HCT116 (cell line): ENCODE measurements at regions not wholly inside any gene's neighbourhood (a gene's known extent, or its start where the extent isn't known, plus 50 kb on each side); places are given as distances from the start of the nearest gene placed in this dataset.

Experiments
- ATAC-seq: fragments of 200-7000 bp; cut with Tn5 transposase; 2 replicates; pipeline ENCODE4 v1.9.1; 2020; ENCODE audit warnings: mild to moderate bottlenecking, moderate library complexity
- BruUV-seq: library from RNA; stranded (reverse); fragments of 400-500 nt; replicated peaks from 2 replicates; lab custom pipeline; 2021; lab: Mats Ljungman, UMichigan
- CTCF ChIA-PET: fragments of 300-600 bp; sonication (Branson Sonifier 250); formaldehyde crosslinking; loops from one replicate; lab custom pipeline; 2021; ENCODE audit warnings: antibody characterized with exemption; lab: Charles Lee
- POLR2A ChIA-PET: fragments of 300-600, 350-600 bp; sonication (Branson Sonifier 250); formaldehyde crosslinking; loops from one replicate; lab custom pipeline; 2021; ENCODE audit warnings: antibody characterized with exemption; lab: Charles Lee
- RAD21 ChIA-PET, 2 experiments: fragments of 300-600 bp; sonication (Branson Sonifier 250); formaldehyde crosslinking; loops; one replicate each; lab custom pipeline; 2023; ENCODE audit warnings: low total read pairs in 2 of 2; ENCODE audit not compliant: uncharacterized antibody in 2 of 2, unreplicated experiment in 2 of 2, low non-redundant PET in 1 of 2; lab: Charles Lee
- DNase-seq: peaks from one replicate; pipeline ENCODE4 v3.0.0-alpha.2; 2010; ENCODE audit warnings: low read depth, low spot score
- H2AFZ ChIP-seq: fragments of 200-600 bp; shearing (Covaris generic), sonication (generic); 2 replicates; pipeline ENCODE4 v1.6.1; 2017; ENCODE audit warnings: low read depth, mixed run types, mixed read lengths, antibody characterized with exemption, low read length; ENCODE audit not compliant: poor library complexity, severe bottlenecking
- H3K27ac ChIP-seq: 2 replicates; pipeline ENCODE4 v1.5.1; 2012; ENCODE audit warnings: low read depth, low read length
- H3K27me3 ChIP-seq: fragments of 200-600 bp; sonication (generic); 2 replicates; pipeline ENCODE4 v1.6.1; 2016; ENCODE audit warnings: mixed run types, low read length, mixed read lengths; ENCODE audit not compliant: insufficient read depth
- H3K36me3 ChIP-seq, 2 experiments: fragments of 200-500 bp in 1 of 2; fragments of 200-600 bp in 1 of 2; sonication (Bioruptor generic) in 1 of 2; sonication (generic) in 1 of 2; 2 replicates each; pipeline versions ENCODE4 v1.5.1 to v1.6.1; 2014 to 2016; ENCODE audit warnings: low read length in 2 of 2, inconsistent platforms in 1 of 2, mixed read lengths in 1 of 2, mixed run types in 1 of 2; ENCODE audit not compliant: insufficient read depth in 2 of 2, control insufficient read depth in 1 of 2
- H3K4me1 ChIP-seq, 2 experiments: fragments of 200-600 bp in 1 of 2; sonication (generic) in 1 of 2; 2 replicates each; pipeline versions ENCODE4 v1.5.1 to v1.6.1; 2012 to 2017; ENCODE audit warnings: low read length in 2 of 2, inconsistent platforms in 1 of 2, mild to moderate bottlenecking in 1 of 2, mixed read lengths in 1 of 2, mixed run types in 1 of 2, moderate library complexity in 1 of 2; ENCODE audit not compliant: insufficient read depth in 2 of 2, control insufficient read depth in 1 of 2
- H3K4me2 ChIP-seq: fragments of 200-600 bp; sonication (generic); 2 replicates; pipeline ENCODE4 v1.6.1; 2017; ENCODE audit warnings: mixed run types, low read length, mixed read lengths
- H3K4me3 ChIP-seq, 2 experiments: fragments of 200-600 bp in 1 of 2; sonication (generic) in 1 of 2; replicated peaks in 1 of 2; 2 replicates each; pipeline ENCODE4 v1.5.1; 2011 to 2016; ENCODE audit warnings: low read length in 2 of 2, control low read depth in 1 of 2, low read depth in 1 of 2, mild to moderate bottlenecking in 1 of 2, mixed read lengths in 1 of 2, mixed run types in 1 of 2
- H3K79me2 ChIP-seq: fragments of 200-600 bp; sonication (generic); 2 replicates; pipeline ENCODE4 v1.6.1; 2017; ENCODE audit warnings: mild to moderate bottlenecking, mixed run types, low read length, moderate library complexity, mixed read lengths; ENCODE audit not compliant: insufficient read depth
- H3K9ac ChIP-seq: fragments of 200-600 bp; sonication (generic); 2 replicates; pipeline ENCODE4 v1.6.1; 2016; ENCODE audit warnings: low read length, mixed read lengths
- H3K9me2 ChIP-seq: fragments of 200-600 bp; sonication (generic), shearing (Covaris generic); 2 replicates; pipeline ENCODE4 v1.6.1; 2017; ENCODE audit warnings: mixed run types, mild to moderate bottlenecking, moderate library complexity; ENCODE audit not compliant: insufficient read depth
- H3K9me3 ChIP-seq, 2 experiments: fragments of 200-500 bp in 1 of 2; fragments of 200-600 bp in 1 of 2; sonication (Bioruptor generic) in 1 of 2; sonication (generic) in 1 of 2; 2 replicates each; pipeline ENCODE4 v1.6.1; 2014 to 2017; ENCODE audit warnings: low read length in 2 of 2, mixed read lengths in 2 of 2, inconsistent platforms in 1 of 2, low read depth in 1 of 2, mild to moderate bottlenecking in 1 of 2, mixed run types in 1 of 2, moderate library complexity in 1 of 2; ENCODE audit not compliant: control insufficient read depth in 1 of 2, insufficient read depth in 1 of 2
- H4K20me1 ChIP-seq: fragments of 200-600 bp; sonication (generic), shearing (Covaris generic); 2 replicates; pipeline ENCODE4 v1.6.1; 2017; ENCODE audit warnings: mixed run types, mild to moderate bottlenecking, moderate library complexity; ENCODE audit not compliant: insufficient read depth
- CBX3 ChIP-seq: IDR thresholded peaks from 2 replicates; pipeline ENCODE4 v1.6.1; 2012; ENCODE audit warnings: low read depth
- EGR1 ChIP-seq: IDR thresholded peaks from 2 replicates; pipeline ENCODE4 v1.6.1; 2012; ENCODE audit warnings: low read depth
- ELF1 ChIP-seq: IDR thresholded peaks from 2 replicates; pipeline ENCODE4 v1.6.1; 2012; ENCODE audit warnings: low read depth, borderline replicate concordance
- EZH2 ChIP-seq: fragments of 200-600 bp; sonication (generic); IDR thresholded peaks from 2 replicates; pipeline ENCODE4 v1.6.1; 2017; ENCODE audit warnings: antibody characterized with exemption, mixed run types
- FOSL1 ChIP-seq: IDR thresholded peaks from 2 replicates; pipeline ENCODE4 v1.6.1; 2012; ENCODE audit warnings: low read depth
- JUND ChIP-seq: IDR thresholded peaks from 2 replicates; pipeline ENCODE4 v1.6.1; 2012
- POLR2A ChIP-seq: IDR thresholded peaks from 2 replicates; pipeline ENCODE4 v1.7.0; 2011; ENCODE audit warnings: borderline replicate concordance; ENCODE audit not compliant: insufficient read depth, insufficient read length; ENCODE audit errors: extremely low read depth
- RAD21 ChIP-seq: IDR thresholded peaks from 2 replicates; pipeline ENCODE4 v1.6.1; 2012; ENCODE audit warnings: low read depth, mild to moderate bottlenecking
- SIN3A ChIP-seq: IDR thresholded peaks from 2 replicates; pipeline ENCODE4 v1.6.1; 2012; ENCODE audit warnings: low read depth
- SRF ChIP-seq: IDR thresholded peaks from 2 replicates; pipeline ENCODE4 v1.6.1; 2012; ENCODE audit warnings: low read depth
- TCF7L2 ChIP-seq: IDR thresholded peaks from 2 replicates; pipeline ENCODE4 v1.7.0; 2011; ENCODE audit warnings: borderline replicate concordance, inconsistent platforms; ENCODE audit not compliant: insufficient read depth, insufficient read length; ENCODE audit errors: extremely low read depth
- YY1 ChIP-seq: IDR thresholded peaks from 2 replicates; pipeline ENCODE4 v1.6.1; 2011; ENCODE audit warnings: low read length, low read depth, moderate library complexity, mild to moderate bottlenecking; ENCODE audit not compliant: insufficient replicate concordance; ENCODE audit errors: extremely low read depth
- ZNF274 ChIP-seq: fragments of 200-500 bp; sonication (Bioruptor generic); IDR thresholded peaks from 2 replicates; pipeline ENCODE4 v1.6.1; 2014; ENCODE audit warnings: mild to moderate bottlenecking, low read depth, low read length, inconsistent platforms
- intact Hi-C: fragments of 100-400 bp; cut with micrococcal nuclease; formaldehyde crosslinking; loops from 2 replicates; pipeline ENCODE4 v1.10.0; 2022
- TF ChIP-seq, protein P1 (sequence below): IDR thresholded peaks from 2 replicates; pipeline ENCODE4 v1.6.1; 2012
- TF ChIP-seq, protein P2 (sequence below): IDR thresholded peaks from 2 replicates; pipeline ENCODE4 v1.6.1; 2012; ENCODE audit warnings: low read depth
- TF ChIP-seq, protein P3 (sequence below): IDR thresholded peaks from 2 replicates; pipeline ENCODE4 v1.6.1; 2012

DNA sequence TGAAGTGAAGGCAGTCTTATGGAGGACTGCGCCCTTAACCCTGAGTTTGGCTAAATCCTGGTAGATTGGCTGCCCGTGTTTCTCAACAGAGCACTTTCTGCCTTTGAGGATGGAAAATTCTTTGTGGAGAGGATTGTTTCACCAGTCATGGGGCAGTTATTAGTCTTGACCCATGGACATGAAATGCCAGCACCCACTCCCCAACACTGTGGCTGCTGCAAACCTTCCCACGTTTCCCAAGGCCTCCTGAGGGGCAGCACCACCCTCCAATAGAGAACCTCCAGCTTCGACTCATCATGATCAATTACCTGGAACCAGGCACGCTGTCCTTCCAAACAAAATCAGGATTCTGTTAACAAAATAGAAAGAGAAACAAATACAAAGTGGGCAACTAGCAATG lies 117.8 kb downstream of the PXDC1 start:
- Histone ChIP-seq H3K27ac (no peak overlapping the region), H3K79me2 (no peaks in the 10 kb centered on the region), H3K36me3 (no peaks in the 10 kb centered on the region), H3K27me3 (no peaks in the 10 kb centered on the region), H2AFZ (no peak overlapping the region), H3K4me1 (no peaks in the 10 kb centered on the region), H3K4me3 (no peak overlapping the region)
- CTCF ChIA-PET, result no interaction called here
- RAD21 ChIA-PET, result no interaction called here
- no peak for ATAC-seq
- no TSS peak for BruUV-seq
- TF ChIP-seq TCF7L2, result no peak
- no peak for TF ChIP-seq EZH2
- TF ChIP-seq SRF, result no peak
- TF ChIP-seq, protein P1, sequence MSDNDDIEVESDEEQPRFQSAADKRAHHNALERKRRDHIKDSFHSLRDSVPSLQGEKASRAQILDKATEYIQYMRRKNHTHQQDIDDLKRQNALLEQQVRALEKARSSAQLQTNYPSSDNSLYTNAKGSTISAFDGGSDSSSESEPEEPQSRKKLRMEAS, result no peak
- TF ChIP-seq, all 23 proteins: peak for 0
- intact Hi-C loops, result no loop called here
- POLR2A ChIA-PET, result no interaction called here
- Histone ChIP-seq H3K9me3 (no peaks in the 10 kb centered on the region), H4K20me1 (no peaks in the 10 kb centered on the region), H3K9ac (no peak overlapping the region), H3K4me2 (no peak overlapping the region), H3K9me2 (no peaks in the 10 kb centered on the region)
- no peak for DNase-seq

DNA sequence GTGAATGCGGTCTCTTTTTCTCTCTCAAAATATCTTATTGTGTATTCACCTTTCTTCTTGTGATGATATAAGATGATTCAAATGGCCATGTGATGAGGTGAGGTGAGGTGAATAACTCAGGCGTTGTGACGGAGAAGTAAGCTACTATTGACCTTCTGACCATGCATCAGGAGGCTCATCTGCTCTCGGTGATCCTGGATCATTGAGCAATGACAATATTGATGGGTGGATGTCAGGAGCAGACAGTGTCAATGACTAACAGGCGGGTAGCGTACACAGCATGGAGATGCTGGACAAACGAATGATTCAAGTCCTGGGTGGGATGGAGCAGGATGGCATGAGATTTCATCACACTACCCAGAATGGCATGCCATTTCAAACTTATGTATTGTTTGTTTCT lies 119.6 kb downstream of the PXDC1 start:
- Histone ChIP-seq H3K4me3 (no peak overlapping the region), H3K36me3 (no peaks in the 10 kb centered on the region), H3K4me2 (no peak overlapping the region), H3K9me2 (no peaks in the 10 kb centered on the region), H3K27ac (no peak overlapping the region), H2AFZ (no peak overlapping the region), H4K20me1 (no peaks in the 10 kb centered on the region), H3K4me1 (no peaks in the 10 kb centered on the region), H3K27me3 (no peaks in the 10 kb centered on the region; the same call in 1 of the 2 replicates), H3K9ac (no peak overlapping the region), H3K79me2 (no peaks in the 10 kb centered on the region), H3K9me3 (no peaks in the 10 kb centered on the region)
- TF ChIP-seq EGR1 (no peak), SIN3A (no peak), SRF (no peak), POLR2A (no peak), CBX3 (no peak), RAD21 (no peak), EZH2 (no peak), YY1 (no peak), JUND (no peak), ELF1 (no peak), FOSL1 (no peak), ZNF274 (no peak)
- TF ChIP-seq, protein P1, result no peak
- TF ChIP-seq, protein P2, sequence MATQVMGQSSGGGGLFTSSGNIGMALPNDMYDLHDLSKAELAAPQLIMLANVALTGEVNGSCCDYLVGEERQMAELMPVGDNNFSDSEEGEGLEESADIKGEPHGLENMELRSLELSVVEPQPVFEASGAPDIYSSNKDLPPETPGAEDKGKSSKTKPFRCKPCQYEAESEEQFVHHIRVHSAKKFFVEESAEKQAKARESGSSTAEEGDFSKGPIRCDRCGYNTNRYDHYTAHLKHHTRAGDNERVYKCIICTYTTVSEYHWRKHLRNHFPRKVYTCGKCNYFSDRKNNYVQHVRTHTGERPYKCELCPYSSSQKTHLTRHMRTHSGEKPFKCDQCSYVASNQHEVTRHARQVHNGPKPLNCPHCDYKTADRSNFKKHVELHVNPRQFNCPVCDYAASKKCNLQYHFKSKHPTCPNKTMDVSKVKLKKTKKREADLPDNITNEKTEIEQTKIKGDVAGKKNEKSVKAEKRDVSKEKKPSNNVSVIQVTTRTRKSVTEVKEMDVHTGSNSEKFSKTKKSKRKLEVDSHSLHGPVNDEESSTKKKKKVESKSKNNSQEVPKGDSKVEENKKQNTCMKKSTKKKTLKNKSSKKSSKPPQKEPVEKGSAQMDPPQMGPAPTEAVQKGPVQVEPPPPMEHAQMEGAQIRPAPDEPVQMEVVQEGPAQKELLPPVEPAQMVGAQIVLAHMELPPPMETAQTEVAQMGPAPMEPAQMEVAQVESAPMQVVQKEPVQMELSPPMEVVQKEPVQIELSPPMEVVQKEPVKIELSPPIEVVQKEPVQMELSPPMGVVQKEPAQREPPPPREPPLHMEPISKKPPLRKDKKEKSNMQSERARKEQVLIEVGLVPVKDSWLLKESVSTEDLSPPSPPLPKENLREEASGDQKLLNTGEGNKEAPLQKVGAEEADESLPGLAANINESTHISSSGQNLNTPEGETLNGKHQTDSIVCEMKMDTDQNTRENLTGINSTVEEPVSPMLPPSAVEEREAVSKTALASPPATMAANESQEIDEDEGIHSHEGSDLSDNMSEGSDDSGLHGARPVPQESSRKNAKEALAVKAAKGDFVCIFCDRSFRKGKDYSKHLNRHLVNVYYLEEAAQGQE, result no peak
- TF ChIP-seq, protein P3, sequence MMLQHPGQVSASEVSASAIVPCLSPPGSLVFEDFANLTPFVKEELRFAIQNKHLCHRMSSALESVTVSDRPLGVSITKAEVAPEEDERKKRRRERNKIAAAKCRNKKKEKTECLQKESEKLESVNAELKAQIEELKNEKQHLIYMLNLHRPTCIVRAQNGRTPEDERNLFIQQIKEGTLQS, result no peak
- ATAC-seq (no peak), DNase-seq (no peak)
- BruUV-seq, result no TSS peak
- ChIA-PET POLR2A (no interaction called here), CTCF (no interaction called here), RAD21 (no interaction called here)
- intact Hi-C loops, result no loop called here
